Neural crest cell (in vitro differentiated cells): ENCODE measurements at regions not wholly inside any gene's neighbourhood (a gene's known extent, or its start where the extent isn't known, plus 50 kb on each side); places are given as distances from the start of the nearest gene placed in this dataset.

Experiments
- DNase-seq: peaks from one replicate; pipeline ENCODE4 v3.0.0; 2021; ENCODE audit warnings: low read depth, mixed read lengths, low spot score
- H3K27ac Mint-ChIP-seq: one replicate; pipeline ENCODE4 v1.8.0; 2021; ENCODE audit warnings: mild to moderate bottlenecking, mixed read lengths; ENCODE audit not compliant: unreplicated experiment
- H3K27me3 Mint-ChIP-seq: 2 replicates; pipeline ENCODE4 v1.8.0; 2021; ENCODE audit warnings: low read depth, mild to moderate bottlenecking, mixed read lengths
- H3K36me3 Mint-ChIP-seq: 2 replicates; pipeline ENCODE4 v1.8.0; 2021; ENCODE audit warnings: low read depth, mild to moderate bottlenecking, mixed read lengths
- H3K4me1 Mint-ChIP-seq: 2 replicates; pipeline ENCODE4 v1.8.0; 2021; ENCODE audit warnings: mixed read lengths
- H3K4me3 Mint-ChIP-seq: one replicate; pipeline ENCODE4 v1.8.0; 2021; ENCODE audit warnings: mild to moderate bottlenecking, mixed read lengths
- H3K9me3 Mint-ChIP-seq: 2 replicates; pipeline ENCODE4 v1.8.0; 2021; ENCODE audit warnings: mixed read lengths
- CTCF ChIP-seq: fragments of 200-600 bp; sonication (generic); conservative IDR thresholded peaks from 2 replicates; pipeline ENCODE4 v1.5.0; 2021; ENCODE audit warnings: antibody characterized with exemption, mild to moderate bottlenecking

DNA sequence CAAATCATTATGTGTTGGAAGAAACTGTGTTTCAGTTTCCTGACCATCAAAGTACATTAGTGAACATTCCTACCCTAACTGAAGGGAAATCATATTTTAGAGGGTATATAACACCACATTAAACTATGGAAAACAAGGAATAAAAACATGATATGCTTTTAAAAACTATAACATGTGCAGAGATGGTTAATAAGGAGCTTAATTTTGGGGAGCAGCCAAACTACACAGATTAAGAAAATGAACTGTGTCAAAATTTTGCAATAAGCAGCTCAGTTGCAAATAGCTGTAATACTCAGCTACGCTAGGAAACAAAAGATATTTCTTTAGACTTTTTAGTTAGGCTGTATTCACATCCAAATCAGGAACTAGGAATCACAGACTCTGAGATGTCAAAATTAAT is 1115.7 kb upstream of the CELF2 start:
- no peak overlapping the region for H3K4me3 Mint-ChIP-seq

GRCh38 chr10:9910446-9910845 is 1107.2 kb upstream of the CELF2 start:
- no peaks in the 10 kb centered on the region for H3K36me3 Mint-ChIP-seq
- H3K27ac Mint-ChIP-seq, result no peak overlapping the region
- no peak for DNase-seq
- H3K27me3 Mint-ChIP-seq, result no peaks in the 10 kb centered on the region
- no peak for TF ChIP-seq CTCF
- no peak overlapping the region for H3K4me3 Mint-ChIP-seq
- H3K9me3 Mint-ChIP-seq, result peaks cover 17% of the 10 kb centered on the region
- H3K4me1 Mint-ChIP-seq, result no peaks in the 10 kb centered on the region

More for the DNA sequence above, 1115.7 kb upstream of the CELF2 start:
- DNase-seq, result no peak
- no peaks in the 10 kb centered on the region for H3K9me3 Mint-ChIP-seq
- H3K27ac Mint-ChIP-seq, result no peak overlapping the region
- no peaks in the 10 kb centered on the region for H3K27me3 Mint-ChIP-seq
- H3K4me1 Mint-ChIP-seq, result no peaks in the 10 kb centered on the region
- no peak for TF ChIP-seq CTCF
- H3K36me3 Mint-ChIP-seq, result no peaks in the 10 kb centered on the region

GRCh38 chr10:9911488-9911887 is 1106.2 kb upstream of the CELF2 start:
- H3K27me3 Mint-ChIP-seq, result no peaks in the 10 kb centered on the region
- H3K36me3 Mint-ChIP-seq, result no peaks in the 10 kb centered on the region
- no peak overlapping the region for H3K27ac Mint-ChIP-seq
- peaks cover 17% of the 10 kb centered on the region for H3K9me3 Mint-ChIP-seq
- H3K4me1 Mint-ChIP-seq, result no peaks in the 10 kb centered on the region
- TF ChIP-seq CTCF, result no peak
- no peak overlapping the region for H3K4me3 Mint-ChIP-seq
- DNase-seq, result no peak

DNA sequence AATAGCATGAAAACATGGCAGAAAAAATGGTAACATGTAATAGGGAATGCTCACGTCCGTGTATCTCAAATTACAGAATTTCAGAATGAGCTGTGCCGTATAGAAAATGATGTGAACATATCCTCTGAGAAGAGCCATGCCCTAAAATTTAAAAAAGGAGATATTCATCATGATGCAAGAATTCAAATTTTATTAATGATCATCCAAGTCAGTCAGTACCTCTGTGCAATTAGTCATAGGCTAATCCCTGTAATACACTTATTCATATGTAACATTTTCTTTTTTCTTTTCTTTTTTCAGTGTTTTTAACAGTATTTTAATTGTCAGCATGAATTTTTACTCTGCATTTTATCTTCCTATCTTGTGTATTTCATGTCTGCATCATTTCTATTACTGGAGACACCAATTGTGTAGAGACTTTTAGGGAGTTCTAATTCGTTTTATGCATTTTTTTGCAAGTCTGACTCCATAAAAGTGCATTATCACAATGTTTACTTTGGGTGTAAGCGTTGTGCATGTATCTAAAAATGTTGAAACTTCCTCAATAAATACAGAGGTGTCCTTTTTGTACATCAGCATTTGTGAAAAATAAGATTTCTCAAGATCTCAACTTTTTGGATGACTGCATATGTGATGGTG is 1103.7 kb upstream of the CELF2 start:
- no peaks in the 10 kb centered on the region for H3K36me3 Mint-ChIP-seq
- H3K27me3 Mint-ChIP-seq, result no peaks in the 10 kb centered on the region
- no peak for DNase-seq
- TF ChIP-seq CTCF, result no peak
- H3K27ac Mint-ChIP-seq, result no peak overlapping the region
- no peaks in the 10 kb centered on the region for H3K4me1 Mint-ChIP-seq
- H3K9me3 Mint-ChIP-seq, result peaks cover 6% of the 10 kb centered on the region
- H3K4me3 Mint-ChIP-seq, result no peak overlapping the region

DNA sequence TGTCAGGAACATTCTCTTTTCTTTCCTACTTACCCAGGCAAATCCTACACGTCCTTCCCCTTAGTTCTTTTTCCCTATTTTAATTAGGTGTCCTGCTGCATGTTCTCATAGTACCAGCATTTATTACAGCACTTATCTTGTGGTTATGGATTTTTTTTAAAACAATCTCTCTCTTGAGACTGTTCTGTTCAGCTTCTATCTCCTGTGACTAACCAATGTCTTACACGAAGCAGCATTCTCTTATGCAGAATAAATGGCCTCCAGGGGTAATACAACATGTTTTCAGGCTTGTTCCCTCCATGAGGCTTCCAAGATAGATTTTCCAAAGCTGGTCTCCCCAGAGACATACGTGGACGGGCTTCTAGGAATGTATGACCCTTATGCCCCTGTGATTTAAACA is 1096.1 kb upstream of the CELF2 start:
- TF ChIP-seq CTCF, result no peak
- H3K4me3 Mint-ChIP-seq, result no peak overlapping the region
- no peaks in the 10 kb centered on the region for H3K36me3 Mint-ChIP-seq
- H3K9me3 Mint-ChIP-seq, result peaks cover 5% of the 10 kb centered on the region
- DNase-seq, result no peak
- H3K27me3 Mint-ChIP-seq, result no peaks in the 10 kb centered on the region
- peaks cover 8% of the 10 kb centered on the region for H3K4me1 Mint-ChIP-seq
- no peak overlapping the region for H3K27ac Mint-ChIP-seq
